HepG2 (cell line): ENCODE measurements at regions not wholly inside any gene's neighbourhood (a gene's known extent, or its start where the extent isn't known, plus 50 kb on each side); places are given as distances from the start of the nearest gene placed in this dataset.

Source experiments
- ATAC-seq: fragments of 200-7000 bp; cut with Tn5 transposase; 3 replicates; pipeline ENCODE4 v1.9.1; 2020; ENCODE audit warnings: mild to moderate bottlenecking, moderate library complexity
- BruUV-seq: library from RNA; stranded (reverse); fragments of 400-500 nt; replicated peaks from 2 replicates; lab custom pipeline; 2021; lab: Mats Ljungman, UMichigan
- CTCF ChIA-PET: fragments of 300-600 bp; formaldehyde crosslinking; extraction: SDS; loops from one replicate; lab custom pipeline; 2021; ENCODE audit warnings: low total read pairs, inconsistent platforms, low intra/inter-chr PET ratio; lab: Yijun Ruan, JAX
- POLR2A ChIA-PET: fragments of 350-600 bp; sonication (Branson Sonifier 250); formaldehyde crosslinking; loops from one replicate; lab custom pipeline; 2020; ENCODE audit warnings: antibody characterized with exemption, inconsistent platforms; lab: Yijun Ruan, JAX
- DNase-seq: peaks from one replicate; pipeline ENCODE4 v3.0.0-alpha.2; 2015; ENCODE audit warnings: low spot score
- FAIRE-seq: peaks from 3 replicates; lab custom pipeline; 2011; peaks lifted over from hg19 to GRCh38; lab: Jason Lieb, UNC
- H2AFZ ChIP-seq: one replicate; pipeline ENCODE4 v1.6.1; 2011; ENCODE audit warnings: low read length, inconsistent platforms
- H3K27ac ChIP-seq: fragments of 300-600 bp; 3 replicates; pipeline ENCODE4 v1.8.0; 2011; ENCODE audit warnings: mixed run types, mild to moderate bottlenecking, mixed read lengths, low read length, inconsistent platforms; ENCODE audit not compliant: insufficient read depth; ENCODE audit errors: extremely low read length
- H3K27me3 ChIP-seq, 2 experiments: fragments of 200-600 bp in 1 of 2; 2 replicates in 1 of 2; 3 replicates in 1 of 2; pipeline versions ENCODE4 v1.6.0 to v1.8.0; 2011; ENCODE audit warnings: low read length in 2 of 2, mild to moderate bottlenecking in 2 of 2, moderate library complexity in 2 of 2, inconsistent platforms in 1 of 2; ENCODE audit not compliant: insufficient read depth in 2 of 2, control insufficient read depth in 1 of 2
- H3K36me3 ChIP-seq, 2 experiments: fragments of 200-600 bp in 1 of 2; replicated peaks in 1 of 2; 2 replicates in 1 of 2; 3 replicates in 1 of 2; pipeline versions ENCODE4 v1.5.1 to v1.8.0; 2011; ENCODE audit warnings: low read length in 2 of 2, inconsistent platforms in 1 of 2; ENCODE audit not compliant: insufficient read depth in 2 of 2, control insufficient read depth in 1 of 2
- H3K4me1 ChIP-seq: 2 replicates; pipeline ENCODE4 v1.5.1; 2012; ENCODE audit warnings: low read length, inconsistent platforms; ENCODE audit not compliant: insufficient read depth
- H3K4me2 ChIP-seq: 2 replicates; pipeline ENCODE4 v1.6.0; 2011; ENCODE audit warnings: low read depth, low read length, inconsistent platforms
- H3K4me3 ChIP-seq, 3 experiments: fragments of 200-600 bp in 1 of 3; sonication (generic), shearing (Covaris generic) in 1 of 3; replicated peaks in 1 of 3; 2 replicates each; pipeline ENCODE4 v1.5.1; 2011 to 2016; ENCODE audit warnings: low read length in 3 of 3, inconsistent platforms in 2 of 3, low read depth in 2 of 3, mild to moderate bottlenecking in 2 of 3, control low read depth in 1 of 3, mixed read lengths in 1 of 3; ENCODE audit not compliant: insufficient read depth in 1 of 3
- H3K79me2 ChIP-seq: one replicate; pipeline ENCODE4 v1.6.1; 2011; ENCODE audit warnings: low read length, inconsistent platforms; ENCODE audit not compliant: insufficient read depth
- H3K9ac ChIP-seq: 2 replicates; pipeline ENCODE4 v1.6.0; 2011; ENCODE audit warnings: mild to moderate bottlenecking, low read depth, low read length, inconsistent platforms; ENCODE audit not compliant: insufficient read depth
- H3K9me3 ChIP-seq: 2 replicates; pipeline ENCODE4 v1.5.1; 2012; ENCODE audit warnings: mild to moderate bottlenecking, low read length
- H4K20me1 ChIP-seq: 2 replicates; pipeline ENCODE4 v1.6.0; 2011; ENCODE audit warnings: inconsistent platforms, mild to moderate bottlenecking, low read length, moderate library complexity; ENCODE audit not compliant: insufficient read depth
- CREB3 ChIP-seq: sonication (generic); formaldehyde crosslinking; IDR thresholded peaks from 2 replicates; pipeline ENCODE4 v1.5.0; 2020; ENCODE audit warnings: missing genetic modification reagents
- HNF4G ChIP-seq, 2 experiments: sonication (generic) in 1 of 2; formaldehyde crosslinking in 1 of 2; IDR thresholded peaks; 2 replicates each; pipeline versions ENCODE4 v1.4.0 to v1.6.1; 2011 to 2020; ENCODE audit warnings: borderline replicate concordance in 2 of 2, low read depth in 2 of 2, mild to moderate bottlenecking in 2 of 2, low read length in 1 of 2, missing genetic modification reagents in 1 of 2, moderate library complexity in 1 of 2
- HNRNPK ChIP-seq: fragments of 200-400 bp; formaldehyde crosslinking; IDR thresholded peaks from 2 replicates; pipeline ENCODE4 v1.6.1; 2018; ENCODE audit warnings: low read length, low read depth, moderate library complexity, mild to moderate bottlenecking; ENCODE audit not compliant: poor library complexity, severe bottlenecking
- NFKBIZ ChIP-seq: IDR thresholded peaks from 2 replicates; pipeline ENCODE4 v1.6.1; 2018; ENCODE audit warnings: missing genetic modification reagents, missing compliant biosample characterization
- PAF1 ChIP-seq: IDR thresholded peaks from 2 replicates; pipeline ENCODE4 v1.6.1; 2016; ENCODE audit warnings: missing genetic modification reagents, missing compliant biosample characterization
- PCBP1 ChIP-seq: fragments of 200-400 bp; formaldehyde crosslinking; IDR thresholded peaks from 2 replicates; pipeline ENCODE4 v1.6.1; 2017; ENCODE audit warnings: mild to moderate bottlenecking, low read depth, low read length, borderline replicate concordance
- SIX4 ChIP-seq: sonication (generic); formaldehyde crosslinking; IDR thresholded peaks from 2 replicates; pipeline ENCODE4 v1.4.0; 2020; ENCODE audit warnings: missing genetic modification reagents
- SKI ChIP-seq: fragments of 450-650 bp; IDR thresholded peaks from one replicate; pipeline ENCODE4 v1.6.1; 2018; ENCODE audit warnings: mild to moderate bottlenecking; ENCODE audit not compliant: partially characterized antibody
- SNAPC4 ChIP-seq: sonication (generic); formaldehyde crosslinking; IDR thresholded peaks from 2 replicates; pipeline ENCODE4 v1.4.0; 2020; ENCODE audit warnings: mild to moderate bottlenecking, missing genetic modification reagents
- ZBTB7B ChIP-seq: sonication (generic); formaldehyde crosslinking; IDR thresholded peaks from 2 replicates; pipeline ENCODE4 v1.4.0; 2020; ENCODE audit warnings: missing genetic modification reagents
- ZNF468 ChIP-seq: sonication (generic); formaldehyde crosslinking; IDR thresholded peaks from 2 replicates; pipeline ENCODE4 v1.8.0; 2022; ENCODE audit warnings: mild to moderate bottlenecking, moderate library complexity, missing genetic modification reagents
- ZNF720 ChIP-seq: sonication (generic); formaldehyde crosslinking; IDR thresholded peaks from 2 replicates; pipeline ENCODE4 v1.4.0; 2020; ENCODE audit warnings: missing genetic modification reagents
- ZNF747 ChIP-seq: sonication (generic); formaldehyde crosslinking; IDR thresholded peaks from 2 replicates; pipeline ENCODE4 v1.8.1; 2023; ENCODE audit warnings: missing genetic modification reagents, mild to moderate bottlenecking, borderline replicate concordance
- WGBS: methylation state at CpG from one replicate; pipeline ENCODE4 v1.1.6; 2017; ENCODE audit warnings: low lambda C conversion rate; 5-methylcytosine and 5-hydroxymethylcytosine counted together
- in situ Hi-C: cut with HindIII; loops from 2 replicates; pipeline ENCODE4 v1.10.0; 2017; ENCODE audit warnings: low pct_unique_long_range_greater_than_20kb; ENCODE audit not compliant: extremely low pct_ligation_motif_present
- intact Hi-C: fragments of 100-400 bp; cut with micrococcal nuclease; formaldehyde crosslinking; loops from one replicate; pipeline ENCODE4 v1.10.0; 2022; ENCODE audit not compliant: unreplicated experiment
- TF ChIP-seq, protein P1 (sequence below): sonication (generic); formaldehyde crosslinking; IDR thresholded peaks from 2 replicates; pipeline ENCODE4 v1.4.0; 2020; ENCODE audit warnings: mild to moderate bottlenecking, missing genetic modification reagents, borderline replicate concordance

DNA sequence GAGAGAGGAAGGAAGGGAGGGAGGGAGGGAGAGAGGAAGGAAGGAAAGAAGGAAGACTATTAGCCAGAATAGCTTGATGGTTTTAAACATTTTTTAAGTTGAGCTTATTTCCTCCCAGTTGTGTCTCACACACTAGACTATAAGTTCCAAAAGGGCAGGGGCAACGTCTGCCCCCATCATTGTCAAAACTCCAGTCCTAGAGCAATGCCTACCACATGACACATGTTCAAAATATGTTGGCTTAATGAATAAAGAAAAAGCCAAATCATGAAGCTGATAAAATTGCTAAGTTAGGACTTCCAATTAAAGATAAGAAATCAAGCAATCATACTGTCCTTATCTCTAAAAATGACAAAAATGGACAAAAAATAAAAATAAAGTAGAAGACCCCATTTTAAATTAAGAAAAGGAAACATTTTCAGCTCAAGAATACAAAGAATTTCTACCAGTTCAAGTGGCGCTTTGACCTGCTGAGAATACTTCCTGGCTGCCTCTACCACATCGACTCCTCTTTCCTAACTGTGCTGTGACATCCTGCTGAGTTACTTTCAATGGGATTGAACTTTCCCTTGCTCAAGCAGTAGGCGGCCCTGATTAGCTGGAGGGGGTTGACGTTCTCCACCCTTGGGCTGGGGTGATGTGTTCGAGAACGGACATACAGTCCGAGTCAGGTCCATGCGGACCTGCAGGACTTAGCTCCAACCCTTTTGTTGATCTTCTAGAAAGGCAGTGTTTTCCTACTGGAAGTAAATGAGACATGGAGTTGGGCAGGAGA, 283.9 kb upstream of the FOXQ1 start:
- intact Hi-C loops (no loop called here), in situ Hi-C loops (no loop called here)
- peaks cover 17% of the 10 kb centered on the region for H3K4me1 ChIP-seq
- FAIRE-seq: no peak
- H2AFZ ChIP-seq: no peak overlapping the region
- H3K4me3 ChIP-seq: no peak overlapping the region
- no peaks in the 10 kb centered on the region for H3K79me2 ChIP-seq
- no peaks in the 10 kb centered on the region for H3K36me3 ChIP-seq
- H3K27me3 ChIP-seq: no peaks in the 10 kb centered on the region
- H3K27ac ChIP-seq: no peak overlapping the region
- BruUV-seq: no TSS peak
- H3K4me2 ChIP-seq: no peak overlapping the region
- no peaks in the 10 kb centered on the region for H3K9me3 ChIP-seq
- no peaks in the 10 kb centered on the region for H4K20me1 ChIP-seq
- no peak overlapping the region for H3K9ac ChIP-seq
- ChIA-PET CTCF (no interaction called here), POLR2A (no interaction called here)
- DNase-seq: no peak
- 91% methylated on average over 9 of the region's 9 CpGs for WGBS
- ATAC-seq: no peak
- TF ChIP-seq HNRNPK (peak; percentile 88), SKI (no peak), CREB3 (CRISPR knock-in tag) (no peak), HNF4G (IDR thresholded peaks at IDR 0.05; ENCODE audit: borderline replicate concordance, low read depth, low read length) (no peak), HNF4G (CRISPR knock-in tag; IDR thresholded peaks at IDR 0.05; ENCODE audit: borderline replicate concordance, low read depth) (no peak), PCBP1 (0 out of 2 replicates have a peak, but pooled peaks have one; percentile 41), SIX4 (CRISPR knock-in tag) (no peak), ZNF747 (no peak), PAF1 (CRISPR knock-in tag) (no peak), ZBTB7B (CRISPR knock-in tag) (no peak), NFKBIZ (CRISPR knock-in tag) (no peak), ZNF720 (CRISPR knock-in tag) (no peak), ZNF468 (no peak), SNAPC4 (CRISPR knock-in tag) (no peak)
- TF ChIP-seq, protein P1, sequence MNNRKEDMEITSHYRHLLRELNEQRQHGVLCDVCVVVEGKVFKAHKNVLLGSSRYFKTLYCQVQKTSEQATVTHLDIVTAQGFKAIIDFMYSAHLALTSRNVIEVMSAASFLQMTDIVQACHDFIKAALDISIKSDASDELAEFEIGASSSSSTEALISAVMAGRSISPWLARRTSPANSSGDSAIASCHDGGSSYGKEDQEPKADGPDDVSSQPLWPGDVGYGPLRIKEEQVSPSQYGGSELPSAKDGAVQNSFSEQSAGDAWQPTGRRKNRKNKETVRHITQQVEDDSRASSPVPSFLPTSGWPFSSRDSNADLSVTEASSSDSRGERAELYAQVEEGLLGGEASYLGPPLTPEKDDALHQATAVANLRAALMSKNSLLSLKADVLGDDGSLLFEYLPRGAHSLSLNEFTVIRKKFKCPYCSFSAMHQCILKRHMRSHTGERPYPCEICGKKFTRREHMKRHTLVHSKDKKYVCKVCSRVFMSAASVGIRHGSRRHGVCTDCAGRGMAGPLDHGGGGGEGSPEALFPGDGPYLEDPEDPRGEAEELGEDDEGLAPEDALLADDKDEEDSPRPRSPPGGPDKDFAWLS (CRISPR knock-in tag): no peak
